ENCODE measurements at regions not wholly inside any gene's neighbourhood (a gene's known extent, or its start where the extent isn't known, plus 50 kb on each side); places are given as distances from the start of the nearest gene placed in this dataset.

DNA sequence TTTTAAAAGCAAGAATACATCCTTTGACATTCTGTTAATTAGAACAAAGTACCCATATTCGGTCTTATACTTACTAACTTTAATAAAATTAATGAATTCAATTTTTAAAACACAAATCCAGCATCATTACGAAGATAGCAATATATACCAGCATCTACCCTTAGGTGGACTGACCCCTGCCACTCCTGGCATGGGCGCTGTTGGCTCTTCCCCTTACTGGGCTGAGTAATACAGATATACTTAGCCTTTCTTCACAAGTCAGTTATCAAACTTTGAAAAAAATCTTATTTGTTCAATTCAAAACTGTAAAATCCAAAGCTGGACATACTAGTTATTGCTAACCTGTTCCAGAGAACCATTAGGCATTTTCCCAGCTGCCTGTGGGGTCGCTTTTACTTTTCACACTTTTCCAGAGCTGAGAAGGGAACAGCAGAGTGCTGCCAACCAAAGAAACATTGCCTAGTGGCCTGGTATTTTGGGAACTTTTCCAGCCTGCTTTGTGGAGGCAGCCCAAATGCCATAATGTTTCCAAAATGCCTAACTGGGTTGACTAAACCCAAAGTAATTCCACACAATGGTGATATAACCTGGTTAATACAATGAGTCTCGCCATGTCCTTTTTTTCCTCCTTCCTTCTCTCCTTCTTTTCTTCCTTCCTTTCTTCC, 424.7 kb upstream of the ADGRL2 start:
- no peaks in the 10 kb centered on the region for H3K27me3 Mint-ChIP-seq (ENCODE audit: low read depth)
- H3K4me3 Mint-ChIP-seq = no peak overlapping the region
- H3K27ac Mint-ChIP-seq = no peak overlapping the region
- no peaks in the 10 kb centered on the region for H3K36me3 Mint-ChIP-seq (ENCODE audit: low read depth)
- no peaks in the 10 kb centered on the region for H3K9me3 Mint-ChIP-seq
- no peaks in the 10 kb centered on the region for H3K4me1 Mint-ChIP-seq (ENCODE audit: low read depth)

DNA sequence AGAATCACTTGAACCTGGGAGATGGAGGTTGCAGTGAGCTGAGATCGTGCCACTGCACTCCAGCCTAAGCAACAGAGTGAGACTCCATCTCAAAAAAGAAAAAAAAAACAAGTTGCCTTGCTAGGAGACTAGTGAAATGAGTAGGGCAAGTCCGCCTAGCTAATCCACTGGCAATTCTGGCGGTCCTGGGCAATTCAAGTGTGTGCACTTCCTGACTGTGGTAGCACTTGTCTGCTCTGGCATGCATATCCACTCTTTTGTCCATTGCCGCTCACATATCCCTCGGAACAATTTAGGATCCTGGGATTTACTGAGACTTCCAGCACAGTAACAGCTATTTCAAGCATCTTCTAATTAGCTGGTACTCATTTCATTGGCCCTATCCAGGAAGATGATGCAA, 426.3 kb upstream of the ADGRL2 start:
- Mint-ChIP-seq H3K27me3 (ENCODE audit: low read depth) (no peaks in the 10 kb centered on the region), H3K4me3 (no peak overlapping the region), H3K4me1 (ENCODE audit: low read depth) (no peaks in the 10 kb centered on the region), H3K36me3 (ENCODE audit: low read depth) (no peaks in the 10 kb centered on the region), H3K9me3 (no peaks in the 10 kb centered on the region), H3K27ac (no peak overlapping the region)

DNA sequence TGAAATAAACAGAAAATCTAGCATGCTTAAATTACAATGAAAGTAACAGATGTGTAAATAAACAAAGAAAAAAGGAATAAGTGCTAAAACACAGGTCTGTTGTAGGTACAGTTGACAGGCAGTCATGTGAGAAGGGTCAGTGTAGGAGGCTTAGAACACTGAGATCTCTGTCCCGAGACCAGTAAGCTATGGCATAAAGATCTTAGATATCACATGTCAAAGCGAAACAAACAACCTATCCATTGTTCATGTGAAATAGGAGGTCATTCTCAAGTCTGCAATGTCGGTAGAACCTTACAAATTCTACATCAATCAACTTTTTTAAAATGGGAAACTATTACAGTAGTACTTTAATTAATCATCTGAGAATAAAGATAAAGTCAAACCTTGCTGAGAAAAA, 428.9 kb upstream of the ADGRL2 start:
- Mint-ChIP-seq H3K4me1 (ENCODE audit: low read depth) (no peaks in the 10 kb centered on the region), H3K9me3 (no peaks in the 10 kb centered on the region), H3K4me3 (no peak overlapping the region), H3K27ac (no peak overlapping the region), H3K36me3 (ENCODE audit: low read depth) (no peaks in the 10 kb centered on the region), H3K27me3 (ENCODE audit: low read depth) (no peaks in the 10 kb centered on the region)

DNA sequence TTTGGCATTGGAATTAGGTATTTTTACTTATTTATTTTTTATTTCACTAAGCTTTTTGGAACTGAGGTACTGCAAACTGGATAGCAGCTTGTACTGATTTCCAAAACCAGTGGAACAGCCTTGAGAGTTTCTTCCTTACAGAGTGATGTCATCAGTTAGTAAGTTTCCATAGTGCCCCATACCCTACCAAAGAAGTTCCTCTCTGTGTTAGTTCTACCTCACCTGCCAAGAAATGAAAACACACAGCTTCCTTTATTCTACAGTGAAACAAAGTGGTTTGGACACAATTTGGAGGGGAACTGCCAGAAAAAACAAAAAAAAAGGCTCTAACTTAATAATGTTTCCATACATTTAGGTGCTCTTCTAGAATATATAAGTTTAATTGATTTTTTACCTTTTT, 430.9 kb upstream of the ADGRL2 start:
- Mint-ChIP-seq H3K9me3 (no peaks in the 10 kb centered on the region), H3K4me3 (no peak overlapping the region), H3K27me3 (ENCODE audit: low read depth) (no peaks in the 10 kb centered on the region), H3K4me1 (ENCODE audit: low read depth) (no peaks in the 10 kb centered on the region), H3K27ac (no peak overlapping the region), H3K36me3 (ENCODE audit: low read depth) (no peaks in the 10 kb centered on the region)

DNA sequence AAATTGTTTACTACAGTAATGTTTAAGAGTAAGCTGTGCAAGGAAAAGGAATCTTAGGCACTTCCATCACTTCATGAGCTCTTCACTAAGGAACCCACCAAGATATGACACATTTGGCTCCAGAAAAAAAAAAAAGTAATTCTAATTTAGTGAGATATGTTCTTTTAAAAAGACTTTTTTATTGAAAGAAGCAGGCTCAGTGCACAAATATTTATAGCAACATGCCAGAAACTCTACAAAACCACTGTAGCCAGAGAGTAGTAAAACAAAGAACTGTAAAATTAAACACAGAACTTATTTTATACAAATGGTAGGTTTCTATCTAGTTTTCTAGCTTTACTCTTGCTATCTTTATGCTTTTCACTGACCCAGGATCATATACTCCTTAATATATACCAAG, 434.6 kb upstream of the ADGRL2 start:
- no peaks in the 10 kb centered on the region for H3K9me3 Mint-ChIP-seq
- H3K4me3 Mint-ChIP-seq = no peak overlapping the region
- H3K27ac Mint-ChIP-seq = no peak overlapping the region
- no peaks in the 10 kb centered on the region for H3K27me3 Mint-ChIP-seq (ENCODE audit: low read depth)
- H3K36me3 Mint-ChIP-seq (ENCODE audit: low read depth) = no peaks in the 10 kb centered on the region
- H3K4me1 Mint-ChIP-seq (ENCODE audit: low read depth) = no peaks in the 10 kb centered on the region

DNA sequence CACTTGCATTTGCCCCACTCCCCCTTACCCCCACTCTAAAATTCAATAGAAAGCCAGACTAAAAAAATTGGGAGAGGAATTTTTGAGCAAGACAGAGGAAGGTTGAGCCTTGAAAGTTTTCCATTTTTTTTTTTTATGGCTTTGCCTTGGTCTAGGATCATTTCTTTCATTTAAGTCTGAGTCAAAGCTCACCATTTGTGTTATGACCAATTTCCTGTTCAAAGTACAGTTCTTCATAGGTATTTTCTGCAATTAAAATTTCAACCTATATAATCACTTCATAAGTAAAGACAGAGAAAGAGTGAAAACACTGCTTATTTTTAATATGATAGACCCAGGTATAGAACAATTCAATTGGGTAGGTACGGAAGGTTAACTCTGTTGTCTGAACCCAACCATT, 436.6 kb upstream of the ADGRL2 start:
- Mint-ChIP-seq H3K27ac (no peak overlapping the region), H3K27me3 (ENCODE audit: low read depth) (no peaks in the 10 kb centered on the region), H3K9me3 (no peaks in the 10 kb centered on the region)

DNA sequence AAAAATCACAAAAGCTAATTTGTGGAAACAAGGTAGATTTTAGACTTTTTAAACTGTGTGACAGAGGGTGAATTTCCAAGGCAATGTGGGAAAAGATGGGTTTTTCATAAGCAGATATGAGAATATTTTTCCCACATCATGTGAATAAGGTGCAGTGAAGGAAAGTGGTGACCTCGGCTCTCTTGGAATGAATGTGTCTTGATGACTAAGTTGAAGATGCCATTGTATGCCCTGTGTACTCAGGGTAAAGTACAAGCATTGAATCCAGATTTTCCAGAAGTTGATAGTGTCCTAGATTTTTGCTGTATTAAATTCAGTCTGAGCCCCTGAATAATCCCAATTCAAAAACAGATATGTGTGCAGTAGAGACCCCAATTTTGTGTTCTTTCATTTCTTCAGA, 442.6 kb upstream of the ADGRL2 start:
- Mint-ChIP-seq H3K4me3 (no peak overlapping the region), H3K27ac (no peak overlapping the region), H3K4me1 (ENCODE audit: low read depth) (no peaks in the 10 kb centered on the region), H3K9me3 (peaks cover 3% of the 10 kb centered on the region), H3K27me3 (ENCODE audit: low read depth) (no peaks in the 10 kb centered on the region), H3K36me3 (ENCODE audit: low read depth) (no peaks in the 10 kb centered on the region)

More for the DNA sequence above, 436.6 kb upstream of the ADGRL2 start:
- Mint-ChIP-seq H3K4me3 (no peak overlapping the region), H3K36me3 (ENCODE audit: low read depth) (no peaks in the 10 kb centered on the region), H3K4me1 (ENCODE audit: low read depth) (no peaks in the 10 kb centered on the region)

DNA sequence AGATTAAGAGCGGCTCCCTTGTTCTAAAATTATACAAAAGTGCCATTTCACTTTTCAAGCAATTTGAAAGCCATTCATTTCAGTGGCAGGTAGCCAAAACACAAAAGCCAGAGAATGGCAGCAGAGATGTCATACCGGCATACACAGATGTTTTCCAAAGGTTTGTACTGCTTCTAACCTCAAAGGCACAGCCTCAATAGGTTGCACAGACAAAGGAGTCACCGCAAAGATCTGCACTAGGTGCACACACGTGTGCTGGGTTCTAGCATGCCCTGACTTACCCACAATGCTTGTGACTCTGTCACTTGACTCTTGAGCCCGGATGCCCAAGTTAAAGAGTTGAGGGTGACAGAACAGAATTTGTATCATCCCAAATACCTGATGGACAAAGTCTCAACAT, 448.9 kb upstream of the ADGRL2 start:
- H3K4me1 Mint-ChIP-seq (ENCODE audit: low read depth) = no peaks in the 10 kb centered on the region
- no peak overlapping the region for H3K27ac Mint-ChIP-seq
- no peaks in the 10 kb centered on the region for H3K9me3 Mint-ChIP-seq
- no peak overlapping the region for H3K4me3 Mint-ChIP-seq
- no peaks in the 10 kb centered on the region for H3K36me3 Mint-ChIP-seq (ENCODE audit: low read depth)
- H3K27me3 Mint-ChIP-seq (ENCODE audit: low read depth) = no peaks in the 10 kb centered on the region

DNA sequence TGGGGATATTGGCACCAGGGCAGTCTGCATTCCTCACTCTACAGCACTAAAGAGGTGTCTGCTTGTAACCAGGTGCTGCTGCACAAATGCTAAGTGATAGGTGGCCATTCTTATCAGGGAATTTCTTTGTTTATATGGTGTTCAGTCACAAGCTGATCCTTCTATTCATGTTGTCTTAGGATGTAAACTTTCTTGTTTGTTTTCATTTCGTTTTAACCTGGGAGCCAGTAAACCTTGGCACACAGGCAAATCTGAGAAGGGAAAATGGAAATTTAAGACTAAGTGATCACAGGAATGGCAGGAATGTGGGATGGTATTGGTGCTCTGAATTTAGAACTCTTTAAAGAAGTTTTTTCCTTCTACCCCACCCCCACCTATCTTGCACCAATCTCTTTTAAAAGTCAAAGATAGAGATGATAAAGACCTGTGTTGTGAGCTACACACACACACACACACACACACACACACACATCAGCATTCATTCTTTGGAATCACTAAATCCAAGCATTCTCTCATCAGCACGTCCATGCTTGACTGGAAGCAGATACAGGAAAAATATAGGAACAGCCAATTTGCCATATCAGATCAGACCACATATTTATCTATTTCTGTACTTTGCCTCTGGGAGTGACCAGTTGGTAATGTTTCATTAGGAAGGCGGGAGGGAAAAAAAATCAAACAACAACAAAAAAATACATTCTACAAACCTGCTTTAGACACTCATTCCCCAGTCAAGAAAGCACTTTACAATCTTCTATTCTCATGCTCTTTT, 451.4 kb upstream of the ADGRL2 start:
- Mint-ChIP-seq H3K4me3 (no peak overlapping the region), H3K4me1 (ENCODE audit: low read depth) (no peaks in the 10 kb centered on the region), H3K36me3 (ENCODE audit: low read depth) (no peaks in the 10 kb centered on the region)

DNA sequence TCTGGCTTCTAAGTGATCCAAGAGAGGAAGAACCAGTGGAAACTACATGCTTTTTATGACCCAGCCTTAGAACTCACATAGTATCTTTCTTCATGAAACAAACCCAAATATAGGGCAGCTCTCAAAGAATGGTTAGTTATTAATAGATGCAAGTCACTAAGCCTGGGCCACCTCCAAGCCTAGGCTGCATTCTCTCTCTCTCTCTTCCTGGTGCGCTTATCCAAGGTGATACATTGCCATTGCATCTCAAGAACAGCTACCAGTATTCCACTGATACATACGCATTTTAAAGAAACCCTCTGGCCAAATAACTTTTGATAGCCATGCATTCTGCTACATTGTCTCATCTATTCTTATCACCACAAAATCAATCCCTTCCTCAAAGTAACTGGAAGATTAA, 455.6 kb upstream of the ADGRL2 start:
- Mint-ChIP-seq H3K4me1 (ENCODE audit: low read depth) (no peaks in the 10 kb centered on the region), H3K27ac (no peak overlapping the region), H3K4me3 (no peak overlapping the region), H3K36me3 (ENCODE audit: low read depth) (no peaks in the 10 kb centered on the region), H3K27me3 (ENCODE audit: low read depth) (no peaks in the 10 kb centered on the region), H3K9me3 (no peaks in the 10 kb centered on the region)

More for the DNA sequence above, 451.4 kb upstream of the ADGRL2 start:
- no peak overlapping the region for H3K27ac Mint-ChIP-seq
- no peaks in the 10 kb centered on the region for H3K27me3 Mint-ChIP-seq (ENCODE audit: low read depth)
- no peaks in the 10 kb centered on the region for H3K9me3 Mint-ChIP-seq

DNA sequence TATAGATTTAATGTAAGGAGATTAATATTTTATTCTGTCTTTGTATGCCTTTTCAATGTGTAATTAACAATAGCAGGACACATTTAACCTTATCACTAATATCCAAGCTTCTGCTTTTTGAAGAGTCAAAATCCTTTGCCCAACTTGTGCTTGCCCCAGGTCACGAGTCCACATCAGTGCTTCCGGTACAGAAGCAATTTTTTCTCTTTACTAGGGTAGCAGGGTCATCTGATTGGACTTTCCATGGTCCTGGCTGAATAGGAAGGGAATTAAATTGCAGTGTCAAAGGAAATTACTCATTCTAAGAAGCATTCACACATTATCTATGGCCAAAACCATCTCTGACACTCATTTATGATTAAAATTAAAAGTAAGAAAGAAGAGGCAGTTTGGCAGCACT, 460.5 kb upstream of the ADGRL2 start:
- H3K4me3 Mint-ChIP-seq = no peak overlapping the region
- H3K27ac Mint-ChIP-seq = no peak overlapping the region
- no peaks in the 10 kb centered on the region for H3K36me3 Mint-ChIP-seq (ENCODE audit: low read depth)
- H3K9me3 Mint-ChIP-seq = peaks cover 3% of the 10 kb centered on the region
- H3K4me1 Mint-ChIP-seq (ENCODE audit: low read depth) = no peaks in the 10 kb centered on the region
- no peaks in the 10 kb centered on the region for H3K27me3 Mint-ChIP-seq (ENCODE audit: low read depth)

DNA sequence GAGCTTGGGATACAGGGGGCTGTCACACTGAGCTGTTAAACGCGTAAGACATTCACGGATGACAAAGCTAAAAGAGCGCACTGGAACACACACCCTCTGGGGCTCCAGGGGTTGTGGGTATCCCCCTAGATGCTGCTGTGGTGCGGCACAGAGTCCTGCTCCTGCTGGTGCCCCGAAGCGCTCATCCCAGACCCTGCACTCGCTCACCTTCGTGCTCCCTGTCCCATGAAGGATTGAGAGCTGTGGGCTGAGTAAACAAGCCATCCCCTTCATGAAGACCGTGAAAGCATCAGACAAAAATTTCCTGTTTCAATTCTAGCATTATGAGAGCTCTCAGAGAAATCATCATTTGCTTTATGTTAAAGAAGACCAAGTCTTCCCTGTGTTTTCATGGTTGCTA, 463.5 kb upstream of the ADGRL2 start:
- Mint-ChIP-seq H3K4me1 (ENCODE audit: low read depth) (no peaks in the 10 kb centered on the region), H3K9me3 (peaks cover 3% of the 10 kb centered on the region), H3K27ac (no peak overlapping the region), H3K4me3 (no peak overlapping the region), H3K36me3 (ENCODE audit: low read depth) (no peaks in the 10 kb centered on the region), H3K27me3 (ENCODE audit: low read depth) (no peaks in the 10 kb centered on the region)

DNA sequence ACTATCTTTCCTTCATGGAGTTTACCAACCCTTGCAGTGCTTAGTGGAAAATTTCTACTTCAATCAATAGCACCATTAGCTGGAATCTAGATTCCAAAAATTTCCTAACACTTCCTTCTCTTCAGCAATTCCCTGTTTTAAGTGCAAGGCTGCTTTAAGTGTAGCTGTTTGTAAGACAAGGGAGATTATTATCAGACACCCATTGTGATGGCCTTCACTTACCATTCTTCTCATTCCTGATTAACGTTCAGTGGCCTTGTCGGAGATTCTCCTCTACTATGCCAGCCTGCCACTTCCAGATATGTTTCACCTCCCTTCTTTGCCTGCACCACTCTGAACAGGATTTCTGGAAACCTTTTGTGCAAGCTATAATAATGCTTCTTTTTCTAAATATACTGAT, 464.9 kb upstream of the ADGRL2 start:
- no peaks in the 10 kb centered on the region for H3K27me3 Mint-ChIP-seq (ENCODE audit: low read depth)
- H3K4me3 Mint-ChIP-seq = no peak overlapping the region
- H3K36me3 Mint-ChIP-seq (ENCODE audit: low read depth) = no peaks in the 10 kb centered on the region
- H3K4me1 Mint-ChIP-seq (ENCODE audit: low read depth) = no peaks in the 10 kb centered on the region
- H3K9me3 Mint-ChIP-seq = peaks cover 3% of the 10 kb centered on the region
- H3K27ac Mint-ChIP-seq = no peak overlapping the region

DNA sequence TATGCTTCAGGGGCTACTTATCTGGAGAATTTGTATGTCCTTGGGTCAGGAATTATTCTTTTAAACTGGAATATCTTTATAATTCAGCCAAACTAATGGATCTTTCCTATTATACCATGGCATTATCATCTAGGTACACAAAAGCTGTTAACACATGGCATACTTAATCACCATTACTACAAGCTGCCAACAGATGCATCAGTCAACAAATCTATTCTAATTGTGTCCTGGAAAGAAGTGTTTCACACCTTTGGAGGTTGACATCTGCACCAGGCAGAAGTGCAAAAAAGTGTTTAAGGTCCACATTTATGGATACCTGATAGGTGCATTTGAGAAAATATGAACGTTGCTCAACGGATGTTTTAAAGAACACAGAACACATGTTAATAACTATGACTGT, 470.2 kb upstream of the ADGRL2 start:
- H3K27me3 Mint-ChIP-seq (ENCODE audit: low read depth) = no peaks in the 10 kb centered on the region

DNA sequence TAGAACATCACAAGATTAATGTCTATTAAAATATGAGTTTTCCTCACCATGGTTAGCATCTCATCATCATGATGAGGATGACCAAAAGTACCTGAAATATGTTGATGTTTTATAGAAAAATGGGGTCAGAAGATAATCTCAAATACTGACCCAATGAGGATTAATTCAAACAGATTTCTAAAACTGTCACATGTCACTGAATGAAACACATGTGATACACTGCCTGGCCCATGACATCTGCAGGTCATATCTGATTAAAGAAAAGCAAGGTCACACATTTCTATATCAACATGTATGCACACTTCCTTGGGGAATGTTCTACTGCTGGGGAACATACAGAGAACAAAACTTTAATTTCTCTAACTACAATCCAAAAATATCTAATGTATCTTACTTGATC, 470.6 kb upstream of the ADGRL2 start:
- Mint-ChIP-seq H3K27ac (no peak overlapping the region), H3K27me3 (ENCODE audit: low read depth) (no peaks in the 10 kb centered on the region), H3K4me1 (ENCODE audit: low read depth) (no peaks in the 10 kb centered on the region), H3K9me3 (no peaks in the 10 kb centered on the region), H3K4me3 (no peak overlapping the region), H3K36me3 (ENCODE audit: low read depth) (no peaks in the 10 kb centered on the region)

More for the DNA sequence above, 470.2 kb upstream of the ADGRL2 start:
- no peaks in the 10 kb centered on the region for H3K9me3 Mint-ChIP-seq
- H3K27ac Mint-ChIP-seq = no peak overlapping the region
- no peaks in the 10 kb centered on the region for H3K36me3 Mint-ChIP-seq (ENCODE audit: low read depth)
- no peak overlapping the region for H3K4me3 Mint-ChIP-seq
- no peaks in the 10 kb centered on the region for H3K4me1 Mint-ChIP-seq (ENCODE audit: low read depth)

Measured in T-helper 1 cell treated with Interleukin-12 subunit alpha and Interleukin-12 subunit beta and Interleukin-4 antibody, amounts not matched to agents 30 μg/mL and 1 μg/mL, for 36 hours (primary cell).